ENCODE measurements at regions not wholly inside any gene's neighbourhood (a gene's known extent, or its start where the extent isn't known, plus 50 kb on each side); places are given as distances from the start of the nearest gene placed in this dataset.

- CTCF ChIA-PET: no interaction called here
Observed at GRCh38 chr3:152969557-152970300, 134.8 kb downstream of the P2RY1 start.

GRCh38 chr3:152970851-152971250, 135.9 kb downstream of the P2RY1 start:
- ChIA-PET CTCF (no interaction called here), POLR2A (no interaction called here)
- DNase-seq (ENCODE audit: extremely low spot score): no peak
- TF ChIP-seq NFRKB (IDR thresholded peaks at IDR 0.05) (no peak), FOXK2 (IDR thresholded peaks at IDR 0.05) (no peak), SUZ12 (IDR thresholded peaks at IDR 0.05) (no peak), FOXM1 (IDR thresholded peaks at IDR 0.05; ENCODE audit: borderline replicate concordance) (no peak), BHLHE40 (IDR thresholded peaks at IDR 0.05; ENCODE audit: borderline replicate concordance) (no peak), PKNOX1 (IDR thresholded peaks at IDR 0.05) (no peak), LEF1 (IDR thresholded peaks at IDR 0.05; ENCODE audit: borderline replicate concordance) (no peak), ELF4 (IDR thresholded peaks at IDR 0.05) (no peak), ARNT (IDR thresholded peaks at IDR 0.05) (no peak), HDGF (IDR thresholded peaks at IDR 0.05; ENCODE audit: borderline replicate concordance) (no peak), TARDBP (IDR thresholded peaks at IDR 0.05) (no peak), ZNF384 (IDR thresholded peaks at IDR 0.05) (no peak), CTBP1 (IDR thresholded peaks at IDR 0.05; ENCODE audit: borderline replicate concordance) (no peak), L3MBTL2 (conservative IDR thresholded peaks at IDR 0.05) (no peak), FOXA1 (IDR thresholded peaks at IDR 0.05) (no peak), SP1 (IDR thresholded peaks at IDR 0.05) (no peak)

More at GRCh38 chr3:152969557-152970300, 134.8 kb downstream of the P2RY1 start:
- TF ChIP-seq TARDBP (IDR thresholded peaks at IDR 0.05) (no peak), HDGF (IDR thresholded peaks at IDR 0.05; ENCODE audit: borderline replicate concordance) (no peak), NFRKB (IDR thresholded peaks at IDR 0.05) (no peak), BHLHE40 (IDR thresholded peaks at IDR 0.05; ENCODE audit: borderline replicate concordance) (no peak), L3MBTL2 (conservative IDR thresholded peaks at IDR 0.05) (no peak), LEF1 (IDR thresholded peaks at IDR 0.05; ENCODE audit: borderline replicate concordance) (no peak), ZNF384 (IDR thresholded peaks at IDR 0.05) (no peak), PKNOX1 (IDR thresholded peaks at IDR 0.05) (no peak), ELF4 (IDR thresholded peaks at IDR 0.05) (no peak), SUZ12 (IDR thresholded peaks at IDR 0.05) (no peak), FOXK2 (IDR thresholded peaks at IDR 0.05) (no peak)
- POLR2A ChIA-PET: no interaction called here
- no peak for DNase-seq (ENCODE audit: extremely low spot score)

GRCh38 chr3:152971880-152972279, 136.9 kb downstream of the P2RY1 start:
- no peak for TF ChIP-seq L3MBTL2 (conservative IDR thresholded peaks at IDR 0.05)
- TF ChIP-seq ARNT (IDR thresholded peaks at IDR 0.05): no peak
- TF ChIP-seq FOXA1 (IDR thresholded peaks at IDR 0.05): no peak
- no peak for TF ChIP-seq ZNF384 (IDR thresholded peaks at IDR 0.05)
- no peak for TF ChIP-seq BHLHE40 (IDR thresholded peaks at IDR 0.05; ENCODE audit: borderline replicate concordance)
- no peak for TF ChIP-seq HDGF (IDR thresholded peaks at IDR 0.05; ENCODE audit: borderline replicate concordance)
- TF ChIP-seq SP1 (IDR thresholded peaks at IDR 0.05): no peak
- no peak for TF ChIP-seq NFRKB (IDR thresholded peaks at IDR 0.05)
- TF ChIP-seq PKNOX1 (IDR thresholded peaks at IDR 0.05): no peak
- ChIA-PET POLR2A (no interaction called here), CTCF (no interaction called here)
- no peak for DNase-seq (ENCODE audit: extremely low spot score)

GRCh38 chr3:152973575-152973974, 138.6 kb downstream of the P2RY1 start:
- POLR2A ChIA-PET: no interaction called here
- no peak for DNase-seq (ENCODE audit: extremely low spot score)
- TF ChIP-seq HDGF (IDR thresholded peaks at IDR 0.05; ENCODE audit: borderline replicate concordance) (no peak), LEF1 (IDR thresholded peaks at IDR 0.05; ENCODE audit: borderline replicate concordance) (no peak), CTBP1 (IDR thresholded peaks at IDR 0.05; ENCODE audit: borderline replicate concordance) (no peak), FOXM1 (IDR thresholded peaks at IDR 0.05; ENCODE audit: borderline replicate concordance) (no peak), ARNT (IDR thresholded peaks at IDR 0.05) (no peak), ZNF384 (IDR thresholded peaks at IDR 0.05) (no peak), SP1 (IDR thresholded peaks at IDR 0.05) (no peak), ELF4 (IDR thresholded peaks at IDR 0.05) (no peak), NFRKB (IDR thresholded peaks at IDR 0.05) (no peak), TARDBP (IDR thresholded peaks at IDR 0.05) (no peak), BHLHE40 (IDR thresholded peaks at IDR 0.05; ENCODE audit: borderline replicate concordance) (no peak), SUZ12 (IDR thresholded peaks at IDR 0.05) (no peak), FOXA1 (IDR thresholded peaks at IDR 0.05) (no peak), PKNOX1 (IDR thresholded peaks at IDR 0.05) (no peak), FOXK2 (IDR thresholded peaks at IDR 0.05) (no peak), L3MBTL2 (conservative IDR thresholded peaks at IDR 0.05) (no peak)
- CTCF ChIA-PET: no interaction called here

GRCh38 chr3:152976239-152976638, 141.3 kb downstream of the P2RY1 start:
- CTCF ChIA-PET: no interaction called here
- POLR2A ChIA-PET: no interaction called here
- no peak for DNase-seq (ENCODE audit: extremely low spot score)
- no peak for TF ChIP-seq CTBP1 (IDR thresholded peaks at IDR 0.05; ENCODE audit: borderline replicate concordance)
- TF ChIP-seq PKNOX1 (IDR thresholded peaks at IDR 0.05): no peak
- no peak for TF ChIP-seq FOXM1 (IDR thresholded peaks at IDR 0.05; ENCODE audit: borderline replicate concordance)
- TF ChIP-seq ARNT (IDR thresholded peaks at IDR 0.05): no peak
- TF ChIP-seq L3MBTL2 (conservative IDR thresholded peaks at IDR 0.05): no peak
- no peak for TF ChIP-seq SUZ12 (IDR thresholded peaks at IDR 0.05)
- TF ChIP-seq ELF4 (IDR thresholded peaks at IDR 0.05): no peak
- TF ChIP-seq TARDBP (IDR thresholded peaks at IDR 0.05): no peak
- TF ChIP-seq ZNF384 (IDR thresholded peaks at IDR 0.05): no peak
